ENCODE measurements at regions not wholly inside any gene's neighbourhood (a gene's known extent, or its start where the extent isn't known, plus 50 kb on each side); places are given as distances from the start of the nearest gene placed in this dataset.

GRCh38 chr2:150989969-150990368 lies 271.7 kb downstream of the RBM43 start:
- H3K4me1 ChIP-seq (ENCODE audit: control insufficient read depth in 1 of 2, insufficient read depth in 2 of 2, low read length in 2 of 2): peaks cover 0 to 8% of the 10 kb centered on the region in 2 donors
- no peaks in the 10 kb centered on the region for H3K36me3 ChIP-seq (ENCODE audit: control insufficient read depth in 1 of 2, insufficient read depth in 2 of 2, low read length in 2 of 2)
- peaks cover 0 to 9% of the 10 kb centered on the region in 2 donors for H3K9me3 ChIP-seq (ENCODE audit: control insufficient read depth in 1 of 2, low read length in 2 of 2)
- no peaks in the 10 kb centered on the region for H3K27me3 ChIP-seq (ENCODE audit: control insufficient read depth in 1 of 2, insufficient read depth in 2 of 2, low read length in 2 of 2)
- no peak overlapping the region for H3K4me3 ChIP-seq (ENCODE audit: low read depth in 1 of 2, low read length in 2 of 2)
- no peak overlapping the region for H3K27ac ChIP-seq (ENCODE audit: low read depth, low read length)
- H3K9ac ChIP-seq (ENCODE audit: low read depth in 1 of 2, low read length in 2 of 2): no peak overlapping the region

DNA sequence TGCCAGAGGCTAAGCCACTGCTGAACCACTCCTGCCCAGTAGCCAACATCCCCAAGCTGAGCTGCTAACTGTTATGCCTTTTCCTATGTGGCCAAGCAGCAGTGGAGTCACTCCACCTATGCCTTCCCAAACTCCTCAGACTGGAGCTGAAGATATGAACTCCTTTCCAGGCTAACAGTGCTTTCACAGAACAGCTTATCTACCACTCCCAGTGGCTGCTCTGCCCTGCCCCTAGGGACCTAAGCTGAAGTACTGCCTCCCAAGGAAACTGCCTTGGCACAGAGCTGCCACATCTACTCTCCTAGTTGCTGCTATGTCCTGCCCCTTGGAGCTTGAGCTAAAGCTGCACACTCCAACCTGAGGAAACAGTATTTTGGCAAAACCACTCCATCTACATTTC lies 275.9 kb downstream of the RBM43 start:
- Histone ChIP-seq H3K9ac (ENCODE audit: low read depth in 1 of 2, low read length in 2 of 2) (no peak overlapping the region), H3K27ac (ENCODE audit: low read depth, low read length) (no peak overlapping the region), H3K36me3 (ENCODE audit: control insufficient read depth in 1 of 2, insufficient read depth in 2 of 2, low read length in 2 of 2) (no peaks in the 10 kb centered on the region), H3K9me3 (ENCODE audit: control insufficient read depth in 1 of 2, low read length in 2 of 2) (peaks cover 0 to 9% of the 10 kb centered on the region in 2 donors), H3K27me3 (ENCODE audit: control insufficient read depth in 1 of 2, insufficient read depth in 2 of 2, low read length in 2 of 2) (no peaks in the 10 kb centered on the region), H3K4me3 (ENCODE audit: low read depth in 1 of 2, low read length in 2 of 2) (no peak overlapping the region), H3K4me1 (ENCODE audit: control insufficient read depth in 1 of 2, insufficient read depth in 2 of 2, low read length in 2 of 2) (peaks cover 0 to 13% of the 10 kb centered on the region in 2 donors)

DNA sequence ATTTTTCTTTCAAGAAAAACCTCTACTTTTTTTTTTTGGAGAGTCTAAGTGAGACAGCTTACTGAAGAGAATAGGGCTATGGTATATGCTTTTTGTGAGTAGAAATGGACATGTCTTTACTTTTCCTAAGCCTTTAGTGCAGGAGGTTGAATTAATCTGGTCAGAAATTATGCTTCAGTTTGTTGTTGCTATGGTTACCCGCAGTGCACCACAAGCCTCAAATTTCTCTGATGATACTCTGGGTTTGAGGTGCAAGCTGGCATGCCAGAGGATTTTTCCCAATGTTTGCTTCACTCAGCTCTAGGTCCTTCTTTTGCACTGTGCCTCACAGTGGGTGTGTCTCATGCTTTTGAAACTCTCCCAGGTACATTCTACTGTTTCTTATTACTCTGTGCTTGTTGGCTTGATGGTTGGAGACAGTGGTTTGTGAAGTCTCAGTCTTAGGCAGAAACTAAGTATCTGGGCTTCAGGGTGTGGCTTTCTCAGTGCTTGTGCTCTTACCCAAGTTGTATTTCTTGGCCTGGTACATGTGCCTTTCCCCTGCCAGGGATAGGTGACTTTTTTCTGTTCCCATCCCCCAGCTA lies 278.3 kb downstream of the RBM43 start:
- Histone ChIP-seq H3K27ac (ENCODE audit: low read depth, low read length) (no peak overlapping the region), H3K4me3 (ENCODE audit: low read depth in 1 of 2, low read length in 2 of 2) (no peak overlapping the region), H3K9me3 (ENCODE audit: control insufficient read depth in 1 of 2, low read length in 2 of 2) (no peaks in the 10 kb centered on the region), H3K36me3 (ENCODE audit: control insufficient read depth in 1 of 2, insufficient read depth in 2 of 2, low read length in 2 of 2) (no peaks in the 10 kb centered on the region), H3K4me1 (ENCODE audit: control insufficient read depth in 1 of 2, insufficient read depth in 2 of 2, low read length in 2 of 2) (peaks cover 0 to 13% of the 10 kb centered on the region in 2 donors), H3K27me3 (ENCODE audit: control insufficient read depth in 1 of 2, insufficient read depth in 2 of 2, low read length in 2 of 2) (no peaks in the 10 kb centered on the region), H3K9ac (ENCODE audit: low read depth in 1 of 2, low read length in 2 of 2) (no peak overlapping the region)

DNA sequence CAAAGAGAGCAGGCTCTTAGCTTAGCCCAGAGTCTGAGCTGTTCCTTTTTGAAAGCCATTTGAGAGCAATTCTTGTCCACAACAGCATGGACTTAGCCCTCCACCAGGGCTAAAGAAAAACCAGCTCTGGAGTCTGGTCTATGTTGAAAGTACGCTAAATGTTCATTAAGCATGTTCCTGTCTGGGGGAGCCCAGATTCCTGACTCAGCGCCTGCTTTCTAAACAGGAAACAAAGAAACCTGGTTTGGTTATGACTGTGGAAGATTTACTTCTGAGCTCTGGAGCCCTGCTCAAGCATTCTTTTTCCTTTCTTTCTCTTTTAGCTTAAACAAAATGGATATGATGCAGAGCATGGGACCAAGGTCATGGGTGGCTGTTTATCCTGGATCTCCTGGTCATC lies 279.8 kb downstream of the RBM43 start:
- H3K9me3 ChIP-seq (ENCODE audit: control insufficient read depth in 1 of 2, low read length in 2 of 2): no peaks in the 10 kb centered on the region
- no peaks in the 10 kb centered on the region for H3K36me3 ChIP-seq (ENCODE audit: control insufficient read depth in 1 of 2, insufficient read depth in 2 of 2, low read length in 2 of 2)
- H3K4me1 ChIP-seq (ENCODE audit: control insufficient read depth in 1 of 2, insufficient read depth in 2 of 2, low read length in 2 of 2): peaks cover 0 to 13% of the 10 kb centered on the region in 2 donors
- no peak overlapping the region for H3K4me3 ChIP-seq (ENCODE audit: low read depth in 1 of 2, low read length in 2 of 2)
- H3K27me3 ChIP-seq (ENCODE audit: control insufficient read depth in 1 of 2, insufficient read depth in 2 of 2, low read length in 2 of 2): no peaks in the 10 kb centered on the region
- H3K27ac ChIP-seq (ENCODE audit: low read depth, low read length): no peak overlapping the region
- no peak overlapping the region for H3K9ac ChIP-seq (ENCODE audit: low read depth in 1 of 2, low read length in 2 of 2)

DNA sequence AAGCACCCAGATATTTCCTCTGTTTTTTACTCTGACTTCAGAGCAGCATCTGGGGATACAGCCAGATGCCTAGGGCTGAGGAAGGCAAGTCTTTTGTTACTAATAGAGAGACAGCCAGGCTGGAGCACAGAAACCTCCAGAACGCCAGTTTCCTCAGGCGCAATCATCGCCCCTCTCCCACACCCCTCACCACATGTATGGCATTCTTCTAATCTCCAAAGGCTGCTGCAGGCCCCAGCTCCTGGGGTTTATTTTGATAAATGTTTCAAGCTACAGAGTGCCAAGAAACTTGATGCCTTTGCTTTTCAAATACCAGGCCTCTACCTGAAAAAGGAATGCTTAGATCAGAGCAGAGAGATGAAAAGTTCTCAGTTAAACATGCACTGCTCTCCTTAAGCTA lies 283.6 kb downstream of the RBM43 start:
- Histone ChIP-seq H3K4me3 (ENCODE audit: low read depth in 1 of 2, low read length in 2 of 2) (no peak overlapping the region), H3K9ac (ENCODE audit: low read depth in 1 of 2, low read length in 2 of 2) (no peak overlapping the region), H3K27me3 (ENCODE audit: control insufficient read depth in 1 of 2, insufficient read depth in 2 of 2, low read length in 2 of 2) (no peaks in the 10 kb centered on the region), H3K4me1 (ENCODE audit: control insufficient read depth in 1 of 2, insufficient read depth in 2 of 2, low read length in 2 of 2) (peaks cover 0 to 4% of the 10 kb centered on the region in 2 donors), H3K36me3 (ENCODE audit: control insufficient read depth in 1 of 2, insufficient read depth in 2 of 2, low read length in 2 of 2) (no peaks in the 10 kb centered on the region), H3K9me3 (ENCODE audit: control insufficient read depth in 1 of 2, low read length in 2 of 2) (no peaks in the 10 kb centered on the region), H3K27ac (ENCODE audit: low read depth, low read length) (no peak overlapping the region)

DNA sequence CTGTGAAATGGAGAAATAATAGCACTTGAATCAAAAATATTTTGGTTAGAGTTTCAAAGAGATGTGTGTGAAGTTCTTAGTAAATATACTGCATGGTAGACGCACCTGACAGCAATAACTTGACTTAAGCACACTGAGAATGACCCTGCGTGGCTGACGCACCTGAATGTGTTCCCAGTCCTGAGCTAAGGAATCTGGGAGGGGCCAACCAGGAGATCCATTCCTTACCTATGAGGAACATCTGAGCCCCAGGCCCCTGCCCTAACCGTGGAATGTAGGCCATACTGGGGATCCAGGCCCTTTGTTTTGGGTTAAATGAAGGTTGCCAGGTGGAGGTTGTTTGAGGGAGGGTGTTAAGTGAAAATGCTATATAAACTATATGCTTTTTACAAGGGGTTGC lies 284.4 kb downstream of the RBM43 start:
- H3K27me3 ChIP-seq (ENCODE audit: control insufficient read depth in 1 of 2, insufficient read depth in 2 of 2, low read length in 2 of 2): no peaks in the 10 kb centered on the region
- H3K4me1 ChIP-seq (ENCODE audit: control insufficient read depth in 1 of 2, insufficient read depth in 2 of 2, low read length in 2 of 2): peaks cover 0 to 4% of the 10 kb centered on the region in 2 donors
- H3K9me3 ChIP-seq (ENCODE audit: control insufficient read depth in 1 of 2, low read length in 2 of 2): no peaks in the 10 kb centered on the region
- no peak overlapping the region for H3K9ac ChIP-seq (ENCODE audit: low read depth in 1 of 2, low read length in 2 of 2)
- H3K27ac ChIP-seq (ENCODE audit: low read depth, low read length): no peak overlapping the region
- no peaks in the 10 kb centered on the region for H3K36me3 ChIP-seq (ENCODE audit: control insufficient read depth in 1 of 2, insufficient read depth in 2 of 2, low read length in 2 of 2)
- H3K4me3 ChIP-seq (ENCODE audit: low read depth in 1 of 2, low read length in 2 of 2): no peak overlapping the region

- H3K9me3 ChIP-seq (ENCODE audit: control insufficient read depth in 1 of 2, low read length in 2 of 2): no peaks in the 10 kb centered on the region
- H3K27ac ChIP-seq (ENCODE audit: low read depth, low read length): no peak overlapping the region
- H3K9ac ChIP-seq (ENCODE audit: low read depth in 1 of 2, low read length in 2 of 2): no peak overlapping the region
Measured at GRCh38 chr2:150976604-150977003, 285.1 kb downstream of the RBM43 start.

GRCh38 chr2:150974864-150975263 lies 286.8 kb downstream of the RBM43 start:
- H3K9me3 ChIP-seq (ENCODE audit: control insufficient read depth in 1 of 2, low read length in 2 of 2): no peaks in the 10 kb centered on the region
- H3K4me1 ChIP-seq (ENCODE audit: control insufficient read depth in 1 of 2, insufficient read depth in 2 of 2, low read length in 2 of 2): no peaks in the 10 kb centered on the region
- no peaks in the 10 kb centered on the region for H3K36me3 ChIP-seq (ENCODE audit: control insufficient read depth in 1 of 2, insufficient read depth in 2 of 2, low read length in 2 of 2)
- no peak overlapping the region for H3K27ac ChIP-seq (ENCODE audit: low read depth, low read length)
- no peaks in the 10 kb centered on the region for H3K27me3 ChIP-seq (ENCODE audit: control insufficient read depth in 1 of 2, insufficient read depth in 2 of 2, low read length in 2 of 2)
- no peak overlapping the region for H3K9ac ChIP-seq (ENCODE audit: low read depth in 1 of 2, low read length in 2 of 2)
- H3K4me3 ChIP-seq (ENCODE audit: low read depth in 1 of 2, low read length in 2 of 2): no peak overlapping the region

More at GRCh38 chr2:150976604-150977003, 285.1 kb downstream of the RBM43 start:
- H3K4me1 ChIP-seq (ENCODE audit: control insufficient read depth in 1 of 2, insufficient read depth in 2 of 2, low read length in 2 of 2): peaks cover 0 to under 1% of the 10 kb centered on the region in 2 donors
- H3K36me3 ChIP-seq (ENCODE audit: control insufficient read depth in 1 of 2, insufficient read depth in 2 of 2, low read length in 2 of 2): no peaks in the 10 kb centered on the region
- no peaks in the 10 kb centered on the region for H3K27me3 ChIP-seq (ENCODE audit: control insufficient read depth in 1 of 2, insufficient read depth in 2 of 2, low read length in 2 of 2)
- no peak overlapping the region for H3K4me3 ChIP-seq (ENCODE audit: low read depth in 1 of 2, low read length in 2 of 2)

GRCh38 chr2:150974234-150974633 lies 287.4 kb downstream of the RBM43 start:
- Histone ChIP-seq H3K9me3 (ENCODE audit: control insufficient read depth in 1 of 2, low read length in 2 of 2) (no peaks in the 10 kb centered on the region), H3K27me3 (ENCODE audit: control insufficient read depth in 1 of 2, insufficient read depth in 2 of 2, low read length in 2 of 2) (no peaks in the 10 kb centered on the region), H3K4me1 (ENCODE audit: control insufficient read depth in 1 of 2, insufficient read depth in 2 of 2, low read length in 2 of 2) (no peaks in the 10 kb centered on the region), H3K27ac (ENCODE audit: low read depth, low read length) (no peak overlapping the region), H3K4me3 (ENCODE audit: low read depth in 1 of 2, low read length in 2 of 2) (no peak overlapping the region), H3K36me3 (ENCODE audit: control insufficient read depth in 1 of 2, insufficient read depth in 2 of 2, low read length in 2 of 2) (no peaks in the 10 kb centered on the region), H3K9ac (ENCODE audit: low read depth in 1 of 2, low read length in 2 of 2) (no peak overlapping the region)

DNA sequence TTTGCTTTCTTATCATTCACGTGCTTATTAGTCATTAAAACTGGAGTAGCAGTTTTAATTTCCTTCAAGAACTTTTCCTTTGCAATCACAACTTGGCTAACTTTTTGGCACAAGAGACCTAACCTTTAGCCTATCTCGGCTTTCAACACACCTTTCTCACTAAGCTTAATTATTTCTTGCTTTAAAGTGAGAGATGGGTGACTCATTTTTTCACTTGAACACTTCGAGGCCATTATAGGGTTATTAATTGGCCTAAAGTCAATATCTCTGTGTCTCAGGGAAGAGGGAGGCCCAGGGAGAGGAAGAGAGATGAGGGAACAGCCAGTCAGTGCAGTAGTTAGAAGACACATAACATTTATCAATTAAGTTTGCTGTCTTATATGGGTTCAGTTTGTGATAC lies 289.8 kb downstream of the RBM43 start:
- Histone ChIP-seq H3K4me1 (ENCODE audit: control insufficient read depth in 1 of 2, insufficient read depth in 2 of 2, low read length in 2 of 2) (no peaks in the 10 kb centered on the region), H3K9me3 (ENCODE audit: control insufficient read depth in 1 of 2, low read length in 2 of 2) (no peaks in the 10 kb centered on the region), H3K4me3 (ENCODE audit: low read depth in 1 of 2, low read length in 2 of 2) (peak overlapping the region in 1 of 2 donors; percentile 17), H3K9ac (ENCODE audit: low read depth in 1 of 2, low read length in 2 of 2) (no peak overlapping the region), H3K27me3 (ENCODE audit: control insufficient read depth in 1 of 2, insufficient read depth in 2 of 2, low read length in 2 of 2) (no peaks in the 10 kb centered on the region), H3K36me3 (ENCODE audit: control insufficient read depth in 1 of 2, insufficient read depth in 2 of 2, low read length in 2 of 2) (no peaks in the 10 kb centered on the region), H3K27ac (ENCODE audit: low read depth, low read length) (no peak overlapping the region)

DNA sequence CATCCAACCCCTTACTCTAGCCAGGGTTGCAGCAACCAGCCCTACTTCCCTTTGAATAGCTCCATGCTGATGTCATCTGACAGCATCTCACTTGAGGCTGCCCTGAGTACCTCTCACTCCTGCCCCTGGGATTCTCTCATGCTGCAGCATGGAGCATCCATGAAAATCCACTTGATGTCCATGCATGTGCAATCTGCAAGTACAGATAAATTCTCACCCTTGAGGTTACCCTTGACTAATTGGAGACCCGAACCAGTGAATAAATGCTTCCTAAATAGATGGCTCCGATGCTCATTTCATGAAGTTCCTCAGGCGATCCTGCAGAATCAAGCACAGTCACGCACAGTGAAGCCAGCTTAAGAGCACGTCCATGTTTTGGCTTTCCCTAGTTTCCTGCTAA lies 298.3 kb downstream of the RBM43 start:
- Histone ChIP-seq H3K27me3 (ENCODE audit: control insufficient read depth in 1 of 2, insufficient read depth in 2 of 2, low read length in 2 of 2) (no peaks in the 10 kb centered on the region), H3K9me3 (ENCODE audit: control insufficient read depth in 1 of 2, low read length in 2 of 2) (no peaks in the 10 kb centered on the region), H3K4me3 (ENCODE audit: low read depth in 1 of 2, low read length in 2 of 2) (no peak overlapping the region), H3K9ac (ENCODE audit: low read depth in 1 of 2, low read length in 2 of 2) (no peak overlapping the region), H3K36me3 (ENCODE audit: control insufficient read depth in 1 of 2, insufficient read depth in 2 of 2, low read length in 2 of 2) (no peaks in the 10 kb centered on the region), H3K4me1 (ENCODE audit: control insufficient read depth in 1 of 2, insufficient read depth in 2 of 2, low read length in 2 of 2) (no peaks in the 10 kb centered on the region), H3K27ac (ENCODE audit: low read depth, low read length) (no peak overlapping the region)
